IMR-90 (cell line): ENCODE measurements at regions not wholly inside any gene's neighbourhood (a gene's known extent, or its start where the extent isn't known, plus 50 kb on each side); places are given as distances from the start of the nearest gene placed in this dataset.

Experiments used
- ATAC-seq: fragments of 200-7000 bp; cut with Tn5 transposase; 2 replicates; pipeline ENCODE4 v1.9.1; 2020; ENCODE audit warnings: low read depth, mild to moderate bottlenecking, moderate library complexity
- BruUV-seq: library from RNA; stranded (reverse); fragments of 400-500 nt; replicated peaks from 2 replicates; lab custom pipeline; 2021; lab: Mats Ljungman, UMichigan
- CTCF ChIA-PET: fragments of 300-600 bp; formaldehyde crosslinking; extraction: SDS; loops from one replicate; lab custom pipeline; 2021; ENCODE audit warnings: antibody characterized with exemption; lab: Yijun Ruan, JAX
- POLR2A ChIA-PET: fragments of 300-600 bp; sonication (Branson Sonifier 250); formaldehyde crosslinking; loops from one replicate; lab custom pipeline; 2022; ENCODE audit warnings: antibody characterized with exemption; ENCODE audit not compliant: unreplicated experiment; lab: Charles Lee
- DNase-seq: peaks from one replicate; pipeline ENCODE4 v3.0.0; 2013
- H2AFZ ChIP-seq: replicated peaks from 2 replicates; pipeline ENCODE3; 2013; ENCODE audit warnings: low read length, mild to moderate bottlenecking; ENCODE audit not compliant: poor library complexity
- H2AK5ac ChIP-seq: 2 replicates; pipeline ENCODE4 v1.6.1; 2013; ENCODE audit warnings: low read depth, low read length, inconsistent platforms
- H2AK9ac ChIP-seq: replicated peaks from 2 replicates; pipeline ENCODE3; 2013; ENCODE audit warnings: mild to moderate bottlenecking, low read depth, low read length, moderate library complexity; ENCODE audit not compliant: poor library complexity
- H2BK120ac ChIP-seq: 2 replicates; pipeline ENCODE4 v1.6.1; 2013; ENCODE audit warnings: low read depth, low read length, inconsistent platforms
- H2BK15ac ChIP-seq: 3 replicates; pipeline ENCODE4 v1.6.1; 2013; ENCODE audit warnings: low read depth, low read length, inconsistent platforms
- H2BK20ac ChIP-seq: 2 replicates; pipeline ENCODE4 v1.6.1; 2013; ENCODE audit warnings: low read depth, mild to moderate bottlenecking, inconsistent platforms, low read length, moderate library complexity
- H2BK5ac ChIP-seq: 2 replicates; pipeline ENCODE4 v1.6.1; 2013; ENCODE audit warnings: mild to moderate bottlenecking, low read depth, low read length, inconsistent platforms; ENCODE audit not compliant: poor library complexity, severe bottlenecking
- H3K14ac ChIP-seq: replicated peaks from 2 replicates; pipeline ENCODE4 v1.6.1; 2013; ENCODE audit warnings: low read depth, low read length, inconsistent platforms
- H3K18ac ChIP-seq: 2 replicates; pipeline ENCODE4 v1.6.1; 2013; ENCODE audit warnings: low read depth, low read length, control low read depth
- H3K23ac ChIP-seq: 2 replicates; pipeline ENCODE4 v1.6.1; 2013; ENCODE audit warnings: low read depth, low read length, inconsistent platforms
- H3K27ac ChIP-seq: 2 replicates; pipeline ENCODE4 v1.5.1; 2013; ENCODE audit warnings: mild to moderate bottlenecking, control low read depth, low read length; ENCODE audit not compliant: insufficient read depth
- H3K27me3 ChIP-seq: 2 replicates; pipeline ENCODE4 v1.6.1; 2013; ENCODE audit warnings: low read length; ENCODE audit not compliant: control insufficient read depth, insufficient read depth
- H3K36me3 ChIP-seq: 2 replicates; pipeline ENCODE4 v1.6.1; 2013; ENCODE audit warnings: low read length, mixed read lengths; ENCODE audit not compliant: control insufficient read depth, insufficient read depth
- H3K4ac ChIP-seq: 2 replicates; pipeline ENCODE4 v1.6.1; 2013; ENCODE audit warnings: low read depth, low read length, inconsistent platforms
- H3K4me1 ChIP-seq: 2 replicates; pipeline ENCODE4 v1.6.1; 2013; ENCODE audit warnings: low read length, mixed read lengths; ENCODE audit not compliant: control insufficient read depth, insufficient read depth
- H3K4me2 ChIP-seq: 2 replicates; pipeline ENCODE4 v1.6.1; 2013; ENCODE audit warnings: low read depth, mild to moderate bottlenecking, control low read depth, low read length, moderate library complexity
- H3K4me3 ChIP-seq: 2 replicates; pipeline ENCODE4 v1.5.1; 2013; ENCODE audit warnings: low read depth, mild to moderate bottlenecking, control low read depth, low read length, moderate library complexity; ENCODE audit not compliant: insufficient read depth
- H3K56ac ChIP-seq: 2 replicates; pipeline ENCODE4 v1.6.1; 2013; ENCODE audit warnings: low read length, inconsistent platforms; ENCODE audit not compliant: insufficient read depth; ENCODE audit errors: extremely low read depth
- H3K79me1 ChIP-seq, 2 experiments: 2 replicates each; pipeline ENCODE4 v1.6.1; 2013; ENCODE audit warnings: low read length in 2 of 2, inconsistent platforms in 1 of 2, low read depth in 1 of 2
- H3K9ac ChIP-seq: 2 replicates; pipeline ENCODE4 v1.6.1; 2013; ENCODE audit warnings: low read depth, low read length, control low read depth
- H3K9me1 ChIP-seq: 2 replicates; pipeline ENCODE4 v1.6.1; 2013; ENCODE audit warnings: low read length, inconsistent platforms; ENCODE audit not compliant: insufficient read depth
- H3K9me3 ChIP-seq: 2 replicates; pipeline ENCODE4 v1.6.1; 2013; ENCODE audit warnings: low read length; ENCODE audit not compliant: control insufficient read depth, insufficient read depth
- H4K20me1 ChIP-seq: 2 replicates; pipeline ENCODE4 v1.6.1; 2013; ENCODE audit warnings: low read length, inconsistent platforms; ENCODE audit not compliant: insufficient read depth
- H4K5ac ChIP-seq: 2 replicates; pipeline ENCODE4 v1.6.1; 2013; ENCODE audit warnings: mild to moderate bottlenecking, low read depth, low read length, control low read depth
- H4K8ac ChIP-seq, 2 experiments: 2 replicates each; pipeline ENCODE4 v1.6.1; 2013; ENCODE audit warnings: low read depth in 2 of 2, low read length in 2 of 2, control low read depth in 1 of 2, inconsistent platforms in 1 of 2
- H4K91ac ChIP-seq: 2 replicates; pipeline ENCODE4 v1.6.1; 2013; ENCODE audit warnings: low read depth, low read length, inconsistent platforms; ENCODE audit not compliant: insufficient read depth
- BHLHE40 ChIP-seq: fragments of 150-350 bp; IDR thresholded peaks from 2 replicates; pipeline ENCODE4 v1.6.1; 2016; ENCODE audit warnings: mild to moderate bottlenecking, low read depth, low read length
- CEBPB ChIP-seq: IDR thresholded peaks from 2 replicates; pipeline ENCODE4 v1.6.1; 2012; ENCODE audit warnings: low read depth, low read length, improper control_type of control experiment
- CHD1 ChIP-seq: IDR thresholded peaks from 2 replicates; pipeline ENCODE4 v1.6.1; 2012; ENCODE audit warnings: low read depth, low read length, improper control_type of control experiment
- CTCF ChIP-seq: conservative IDR thresholded peaks from 2 replicates; pipeline ENCODE4 v1.5.1; 2012; ENCODE audit warnings: mild to moderate bottlenecking, low read depth, low read length, improper control_type of control experiment
- FOS ChIP-seq: fragments of 150-350 bp; IDR thresholded peaks from 2 replicates; pipeline ENCODE4 v1.6.1; 2016; ENCODE audit warnings: low read depth, low read length
- MAFK ChIP-seq: IDR thresholded peaks from 2 replicates; pipeline ENCODE4 v1.6.1; 2012; ENCODE audit warnings: low read depth, low read length, improper control_type of control experiment
- MXI1 ChIP-seq: IDR thresholded peaks from 2 replicates; pipeline ENCODE4 v1.6.1; 2012; ENCODE audit warnings: low read depth, mild to moderate bottlenecking, low read length, moderate library complexity, borderline replicate concordance
- NFE2L2 ChIP-seq: fragments of 150-350 bp; IDR thresholded peaks from 2 replicates; pipeline ENCODE4 v1.6.1; 2016; ENCODE audit warnings: low read depth, mild to moderate bottlenecking, low read length
- POLR2A ChIP-seq: IDR thresholded peaks from 2 replicates; pipeline ENCODE4 v1.6.1; 2012; ENCODE audit warnings: mild to moderate bottlenecking, low read depth, low read length
- RAD21 ChIP-seq: IDR thresholded peaks from 2 replicates; pipeline ENCODE4 v1.6.1; 2012; ENCODE audit warnings: low read length, improper control_type of control experiment
- RCOR1 ChIP-seq: IDR thresholded peaks from 2 replicates; pipeline ENCODE4 v1.6.1; 2012; ENCODE audit warnings: mild to moderate bottlenecking, low read length, improper control_type of control experiment; ENCODE audit not compliant: insufficient replicate concordance
- RFX5 ChIP-seq: IDR thresholded peaks from 2 replicates; pipeline ENCODE4 v1.8.0; 2012; ENCODE audit warnings: low read depth, mild to moderate bottlenecking, low read length, moderate library complexity
- SMC3 ChIP-seq: fragments of 150-350 bp; IDR thresholded peaks from 2 replicates; pipeline ENCODE4 v1.6.1; 2016; ENCODE audit warnings: low read depth, mild to moderate bottlenecking, antibody characterized with exemption, low read length, moderate library complexity
- USF2 ChIP-seq: fragments of 150-350 bp; IDR thresholded peaks from 2 replicates; pipeline ENCODE4 v1.6.1; 2017; ENCODE audit warnings: mild to moderate bottlenecking, antibody characterized with exemption, low read length, low read depth
- WGBS, 2 experiments: methylation state at CpG; one replicate each; pipeline versions ENCODE4 v1.1.5 to v1.1.7; 2013; ENCODE audit warnings: missing lambda C conversion rate in 2 of 2; ENCODE audit not compliant: insufficient read length in 1 of 2; ENCODE audit errors: extremely low coverage in 2 of 2; 5-methylcytosine and 5-hydroxymethylcytosine counted together
- dilution Hi-C: fragments of 300-500 bp; cut with HindIII; formaldehyde crosslinking; loops from one replicate; pipeline ENCODE4 v1.14.3; 2018; ENCODE audit warnings: low sequenced_read_pairs; ENCODE audit not compliant: unreplicated experiment
- in situ Hi-C: fragments of 300-500 bp; cut with MboI; formaldehyde crosslinking; loops from 3 replicates; pipeline ENCODE4 v1.14.3; 2019; ENCODE audit warnings: low sequenced_read_pairs, inconsistent platforms, mixed read lengths
- intact Hi-C: fragments of 100-400 bp; cut with micrococcal nuclease; formaldehyde crosslinking; loops from 2 replicates; pipeline ENCODE4 v1.10.0; 2022
- TF ChIP-seq, protein P1 (sequence below): fragments of 150-350 bp; IDR thresholded peaks from 2 replicates; pipeline ENCODE4 v1.6.1; 2016; ENCODE audit warnings: low read depth, mild to moderate bottlenecking, low read length, moderate library complexity, borderline replicate concordance

DNA sequence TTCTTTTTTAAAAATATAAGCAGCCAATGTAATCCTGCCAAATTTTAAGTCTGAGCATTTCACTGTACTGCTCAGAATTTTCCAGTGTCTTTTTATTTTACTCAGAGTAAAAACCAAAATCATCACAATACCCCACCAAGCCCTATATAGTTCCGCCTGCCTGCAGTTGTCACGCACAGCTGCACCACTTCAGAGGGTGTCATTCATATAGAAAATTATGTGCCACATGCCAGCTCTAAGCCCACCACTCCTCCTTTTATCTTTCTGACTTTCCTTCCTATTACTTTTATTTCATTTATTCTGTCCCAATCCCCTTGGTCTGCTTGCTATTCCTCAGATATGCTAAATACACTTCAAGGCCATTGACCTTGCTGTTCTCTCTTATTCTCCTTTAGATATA is 233.1 kb upstream of the DPPA4 start:
- H3K27ac ChIP-seq, result no peak overlapping the region
- WGBS, 2 experiments, result 29% methylated on average over 1 of the region's 2 CpGs; no CpG with 5 or more reads in 1 of the 2 experiments
- in situ Hi-C loops, result no loop called here
- DNase-seq, result no peak
- no peak overlapping the region for H2BK20ac ChIP-seq
- no peaks in the 10 kb centered on the region for H4K20me1 ChIP-seq
- no peak overlapping the region for H2BK5ac ChIP-seq
- no peak overlapping the region for H2AK5ac ChIP-seq
- no peak overlapping the region for H3K4me3 ChIP-seq
- H2BK120ac ChIP-seq, result no peak overlapping the region
- H3K4me1 ChIP-seq, result no peaks in the 10 kb centered on the region; the same call in 1 of the 2 replicates
- H3K18ac ChIP-seq, result no peak overlapping the region
- POLR2A ChIA-PET, result no interaction called here
- no TSS peak for BruUV-seq
- H3K36me3 ChIP-seq, result no peaks in the 10 kb centered on the region
- no peak overlapping the region for H2BK15ac ChIP-seq
- no peak overlapping the region for H3K14ac ChIP-seq
- no peak overlapping the region for H3K4me2 ChIP-seq
- H2AFZ ChIP-seq, result no peak overlapping the region
- H3K56ac ChIP-seq, result no peak overlapping the region
- dilution Hi-C loops, result no loop called here
- H3K9ac ChIP-seq, result no peak overlapping the region
- CTCF ChIA-PET, result interaction anchor here (0.8 kb wide), 1 partner anchor 18 kb away, joined by 3 read pairs; no protein-coding TSS in a partner anchor
- H3K4ac ChIP-seq, result no peak overlapping the region
- intact Hi-C loops, result no loop called here
- H4K5ac ChIP-seq, result no peak overlapping the region
- no peaks in the 10 kb centered on the region for H3K9me1 ChIP-seq
- no peak overlapping the region for H4K8ac ChIP-seq
- no peak overlapping the region for H2AK9ac ChIP-seq
- H3K79me1 ChIP-seq, result no peaks in the 10 kb centered on the region
- no peak overlapping the region for H3K23ac ChIP-seq
- TF ChIP-seq CHD1 (no peak), RCOR1 (no peak), CEBPB (no peak), SMC3 (no peak), MAFK (no peak), FOS (no peak), USF2 (no peak), CTCF (no peak), BHLHE40 (no peak), RFX5 (no peak), POLR2A (no peak), NFE2L2 (no peak), MXI1 (no peak), RAD21 (no peak)
- TF ChIP-seq, protein P1, sequence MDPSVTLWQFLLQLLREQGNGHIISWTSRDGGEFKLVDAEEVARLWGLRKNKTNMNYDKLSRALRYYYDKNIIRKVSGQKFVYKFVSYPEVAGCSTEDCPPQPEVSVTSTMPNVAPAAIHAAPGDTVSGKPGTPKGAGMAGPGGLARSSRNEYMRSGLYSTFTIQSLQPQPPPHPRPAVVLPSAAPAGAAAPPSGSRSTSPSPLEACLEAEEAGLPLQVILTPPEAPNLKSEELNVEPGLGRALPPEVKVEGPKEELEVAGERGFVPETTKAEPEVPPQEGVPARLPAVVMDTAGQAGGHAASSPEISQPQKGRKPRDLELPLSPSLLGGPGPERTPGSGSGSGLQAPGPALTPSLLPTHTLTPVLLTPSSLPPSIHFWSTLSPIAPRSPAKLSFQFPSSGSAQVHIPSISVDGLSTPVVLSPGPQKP, result no peak
- no peak overlapping the region for H4K91ac ChIP-seq
- no peak for ATAC-seq
- H3K27me3 ChIP-seq, result no peaks in the 10 kb centered on the region
- no peaks in the 10 kb centered on the region for H3K9me3 ChIP-seq
